Lung (tissue), 11 donors: ENCODE measurements at regions not wholly inside any gene's neighbourhood (a gene's known extent, or its start where the extent isn't known, plus 50 kb on each side); places are given as distances from the start of the nearest gene placed in this dataset.

Source experiments
- ATAC-seq: fragments of 200-7000 bp; cut with Tn5 transposase; one replicate; pipeline ENCODE4 v1.9.1; 2020; ENCODE audit warnings: moderate number of reproducible peaks; ENCODE audit not compliant: insufficient read depth, low FRiP score
- DNase-seq, 3 donors: peaks; one replicate each; pipeline ENCODE4 v3.0.0-alpha.2; 2013 to 2017
- H3K27ac ChIP-seq, 2 donors: one replicate each; pipeline ENCODE4 v1.5.1; 2013; ENCODE audit warnings: mild to moderate bottlenecking in 2 of 2, moderate library complexity in 2 of 2, control low read depth in 1 of 2, inconsistent platforms in 1 of 2, low read depth in 1 of 2, low read length in 1 of 2
- H3K27me3 ChIP-seq, 3 donors: one replicate each; pipeline ENCODE4 v1.5.1; 2013; ENCODE audit warnings: low read length in 2 of 3; ENCODE audit not compliant: control insufficient read depth in 3 of 3, insufficient read depth in 3 of 3
- H3K36me3 ChIP-seq, 4 donors: one replicate each; pipeline ENCODE4 v1.5.1; 2013; ENCODE audit warnings: low read length in 4 of 4, mild to moderate bottlenecking in 1 of 4, moderate library complexity in 1 of 4; ENCODE audit not compliant: control insufficient read depth in 4 of 4, insufficient read depth in 4 of 4
- H3K4me1 ChIP-seq, 5 donors: one replicate each; pipeline ENCODE4 v1.5.1; 2013; ENCODE audit warnings: low read length in 5 of 5, mild to moderate bottlenecking in 2 of 5, moderate library complexity in 1 of 5; ENCODE audit not compliant: control insufficient read depth in 5 of 5, insufficient read depth in 5 of 5
- H3K4me3 ChIP-seq: one replicate; pipeline ENCODE4 v1.5.1; 2013; ENCODE audit warnings: mild to moderate bottlenecking, control low read depth, moderate library complexity
- H3K9ac ChIP-seq, 2 donors: one replicate each; pipeline ENCODE4 v1.5.1; 2013; ENCODE audit warnings: low read length in 2 of 2, control low read depth in 1 of 2; ENCODE audit not compliant: insufficient read depth in 1 of 2
- H3K9me3 ChIP-seq, 4 donors: one replicate each; pipeline ENCODE4 v1.5.1; 2013; ENCODE audit warnings: low read length in 3 of 4, mild to moderate bottlenecking in 1 of 4, moderate library complexity in 1 of 4; ENCODE audit not compliant: control insufficient read depth in 4 of 4, insufficient read depth in 3 of 4
- WGBS, 2 donors: extraction: QIAGEN DNeasy Blood & Tissue Kit; methylation state at CpG; one replicate each; pipeline ENCODE4 v1.1.7; 2013; 5-methylcytosine and 5-hydroxymethylcytosine counted together
- TF ChIP-seq, protein P1 (sequence below): IDR thresholded peaks from 2 replicates; pipeline ENCODE4 v1.5.1; 2012; ENCODE audit warnings: mild to moderate bottlenecking; ENCODE audit errors: control extremely low read depth, extremely low read depth
- donor health status: control.
- donor health status: control.
- donor health status: Bipolar disorder and iron deficiency.
- donor health status: healthy.
- donor health status: DM: yes; HTN: yes; CAD: no.

DNA sequence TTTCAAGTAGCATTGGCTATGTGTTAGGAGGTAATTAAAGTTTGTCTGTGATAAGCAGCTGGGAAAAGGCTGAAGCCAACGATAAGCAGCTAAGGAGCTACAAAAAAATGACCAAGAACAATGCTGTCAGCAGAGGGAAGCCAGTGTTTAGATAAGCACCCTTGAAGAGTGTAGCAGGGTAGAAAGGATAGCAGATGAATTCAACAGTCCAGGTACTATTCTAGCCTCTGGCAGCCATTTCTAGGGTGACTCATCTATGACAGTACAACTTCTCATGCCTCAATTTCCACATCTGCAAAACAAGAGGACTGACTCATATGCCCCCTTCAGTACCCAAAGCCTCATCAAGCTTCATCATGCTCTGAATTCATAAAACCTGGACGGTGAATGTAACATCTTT is 617.6 kb upstream of the UBE2E2 start:
- TF ChIP-seq, protein P1, sequence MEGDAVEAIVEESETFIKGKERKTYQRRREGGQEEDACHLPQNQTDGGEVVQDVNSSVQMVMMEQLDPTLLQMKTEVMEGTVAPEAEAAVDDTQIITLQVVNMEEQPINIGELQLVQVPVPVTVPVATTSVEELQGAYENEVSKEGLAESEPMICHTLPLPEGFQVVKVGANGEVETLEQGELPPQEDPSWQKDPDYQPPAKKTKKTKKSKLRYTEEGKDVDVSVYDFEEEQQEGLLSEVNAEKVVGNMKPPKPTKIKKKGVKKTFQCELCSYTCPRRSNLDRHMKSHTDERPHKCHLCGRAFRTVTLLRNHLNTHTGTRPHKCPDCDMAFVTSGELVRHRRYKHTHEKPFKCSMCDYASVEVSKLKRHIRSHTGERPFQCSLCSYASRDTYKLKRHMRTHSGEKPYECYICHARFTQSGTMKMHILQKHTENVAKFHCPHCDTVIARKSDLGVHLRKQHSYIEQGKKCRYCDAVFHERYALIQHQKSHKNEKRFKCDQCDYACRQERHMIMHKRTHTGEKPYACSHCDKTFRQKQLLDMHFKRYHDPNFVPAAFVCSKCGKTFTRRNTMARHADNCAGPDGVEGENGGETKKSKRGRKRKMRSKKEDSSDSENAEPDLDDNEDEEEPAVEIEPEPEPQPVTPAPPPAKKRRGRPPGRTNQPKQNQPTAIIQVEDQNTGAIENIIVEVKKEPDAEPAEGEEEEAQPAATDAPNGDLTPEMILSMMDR: no peak
- Histone ChIP-seq H3K27me3 (no peaks in the 10 kb centered on the region), H3K9me3 (no peaks in the 10 kb centered on the region), H3K36me3 (no peaks in the 10 kb centered on the region), H3K27ac (no peak overlapping the region), H3K4me1 (peaks cover 0 to 12% (median 0%) of the 10 kb centered on the region in 5 donors), H3K4me3 (no peak overlapping the region), H3K9ac (no peak overlapping the region)
- DNase-seq (peak in 2 of 3 donors; percentile 18 to 32), ATAC-seq (no peak)
- WGBS, 2 donors: 47 to 67% methylated on average over 2 of the region's 2 CpGs

DNA sequence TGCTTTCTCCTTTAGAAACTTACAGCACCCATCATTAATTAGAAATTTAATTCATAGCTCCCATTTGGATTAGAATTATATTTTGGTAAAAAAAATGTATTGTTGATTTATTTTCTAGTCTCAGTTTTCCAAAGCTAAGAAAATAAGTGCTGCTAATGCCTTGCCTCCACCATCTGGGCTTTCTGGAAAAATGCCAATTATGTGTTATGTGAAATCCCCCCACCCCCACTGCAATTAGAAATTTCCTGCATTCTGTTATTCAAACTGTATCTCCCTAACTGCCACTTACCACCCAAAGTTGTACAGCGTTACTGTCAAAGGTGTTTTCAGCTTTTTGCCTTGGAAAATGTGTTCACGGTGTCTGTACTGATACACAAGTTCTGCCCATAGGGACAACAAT is 617.2 kb upstream of the UBE2E2 start:
- Histone ChIP-seq H3K27me3 (no peaks in the 10 kb centered on the region), H3K27ac (no peak overlapping the region), H3K4me3 (no peak overlapping the region), H3K4me1 (peaks cover 0 to 12% (median 0%) of the 10 kb centered on the region in 5 donors), H3K9ac (no peak overlapping the region), H3K36me3 (no peaks in the 10 kb centered on the region), H3K9me3 (no peaks in the 10 kb centered on the region)
- ATAC-seq: no peak
- 80 to 85% methylated on average over 2 of the region's 2 CpGs for WGBS, 2 donors
- TF ChIP-seq, protein P1: no peak
- peak; percentile 57 to 86 (median 86) for DNase-seq

DNA sequence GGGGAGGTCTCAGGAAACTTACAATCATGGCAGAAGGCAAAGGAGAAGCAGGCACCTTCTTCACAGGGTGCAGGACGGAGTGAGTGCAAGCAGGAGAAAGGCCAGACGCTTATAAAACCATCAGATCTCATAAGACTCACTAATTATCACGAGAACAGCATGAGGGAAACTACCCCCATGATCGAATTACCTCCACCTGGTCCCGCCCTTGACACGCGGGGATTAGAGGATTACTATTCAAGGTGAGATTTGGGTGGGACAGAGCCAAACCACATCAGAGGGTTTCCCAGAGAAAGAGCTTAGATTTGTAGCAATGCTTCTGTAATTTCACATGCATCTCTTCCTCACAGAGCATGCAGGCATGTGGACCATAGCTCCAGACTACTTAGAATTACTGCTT is 615.7 kb upstream of the UBE2E2 start:
- Histone ChIP-seq H3K36me3 (no peaks in the 10 kb centered on the region), H3K9ac (no peak overlapping the region), H3K9me3 (no peaks in the 10 kb centered on the region), H3K4me1 (peaks cover 0 to 12% (median 0%) of the 10 kb centered on the region in 5 donors), H3K27me3 (no peaks in the 10 kb centered on the region), H3K27ac (no peak overlapping the region), H3K4me3 (no peak overlapping the region)
- ATAC-seq (no peak), DNase-seq (no peak)
- TF ChIP-seq, protein P1: no peak
- 82% methylated on average over 7 of the region's 7 CpGs for WGBS, 2 donors

DNA sequence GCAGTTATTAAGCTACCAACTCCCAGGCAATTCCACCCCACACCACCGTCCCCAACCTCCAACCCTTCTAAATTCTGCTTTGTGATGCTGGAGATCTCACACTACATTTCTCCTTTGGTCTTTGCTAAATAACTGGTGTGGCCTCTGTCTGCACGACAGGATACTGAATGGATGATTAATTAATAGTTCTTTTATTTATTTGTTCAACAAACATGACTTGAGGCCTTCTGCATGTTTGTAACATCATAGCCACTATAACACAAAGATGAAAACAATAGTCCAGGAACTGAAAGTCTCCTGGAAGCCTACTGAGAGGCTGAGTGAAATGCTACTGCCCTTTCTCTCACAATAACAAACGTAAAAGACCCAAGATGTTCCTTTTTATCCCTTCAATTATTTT is 609.5 kb upstream of the UBE2E2 start:
- ATAC-seq (no peak), DNase-seq (no peak)
- Histone ChIP-seq H3K27ac (no peak overlapping the region), H3K27me3 (no peaks in the 10 kb centered on the region), H3K4me3 (no peak overlapping the region), H3K9me3 (no peaks in the 10 kb centered on the region), H3K4me1 (no peaks in the 10 kb centered on the region), H3K9ac (no peak overlapping the region), H3K36me3 (no peaks in the 10 kb centered on the region)
- TF ChIP-seq, protein P1: no peak
- WGBS, 2 donors: 44% methylated on average over 3 of the region's 3 CpGs
